Fibroblast of lung (primary cell): ENCODE measurements at regions not wholly inside any gene's neighbourhood (a gene's known extent, or its start where the extent isn't known, plus 50 kb on each side); places are given as distances from the start of the nearest gene placed in this dataset.

Experiments used
- DNase-seq, 2 donors: peaks; one replicate each; pipeline versions ENCODE4 v3.0.0 to v3.0.0-alpha.2; 2010; ENCODE audit warnings: low read depth in 2 of 2
- H2AFZ ChIP-seq: 2 replicates; pipeline ENCODE4 v1.5.1; 2012; ENCODE audit warnings: low read length, control low read depth, inconsistent platforms
- H3K27ac ChIP-seq: 2 replicates; pipeline ENCODE4 v1.5.1; 2011; ENCODE audit warnings: low read length, control low read depth; ENCODE audit not compliant: insufficient read depth
- H3K27me3 ChIP-seq: 2 replicates; pipeline ENCODE4 v1.5.1; 2011; ENCODE audit warnings: mild to moderate bottlenecking, low read length; ENCODE audit not compliant: control insufficient read depth, insufficient read depth
- H3K36me3 ChIP-seq: 2 replicates; pipeline ENCODE4 v1.5.1; 2011; ENCODE audit warnings: low read length; ENCODE audit not compliant: control insufficient read depth, insufficient read depth
- H3K4me1 ChIP-seq: 2 replicates; pipeline ENCODE4 v1.5.1; 2011; ENCODE audit warnings: low read length; ENCODE audit not compliant: control insufficient read depth, insufficient read depth; ENCODE audit errors: extremely low read depth
- H3K4me2 ChIP-seq: 2 replicates; pipeline ENCODE4 v1.5.1; 2011; ENCODE audit warnings: low read length, control low read depth; ENCODE audit not compliant: insufficient read depth; ENCODE audit errors: extremely low read depth
- H3K4me3 ChIP-seq, 4 experiments: fragments of 200-600 bp in 1 of 4; sonication (generic) in 1 of 4; replicated peaks in 1 of 4; 2 replicates each; pipeline ENCODE4 v1.5.1; 2011 to 2016; ENCODE audit warnings: low read length in 4 of 4, low read depth in 3 of 4, mild to moderate bottlenecking in 3 of 4, control low read depth in 2 of 4, inconsistent platforms in 1 of 4, mixed read lengths in 1 of 4; ENCODE audit not compliant: insufficient read depth in 1 of 4; ENCODE audit errors: control extremely low read depth in 1 of 4
- H3K79me2 ChIP-seq: 2 replicates; pipeline ENCODE4 v1.5.1; 2012; ENCODE audit warnings: mild to moderate bottlenecking, low read length, inconsistent platforms; ENCODE audit not compliant: control insufficient read depth, insufficient read depth
- H3K9ac ChIP-seq: 2 replicates; pipeline ENCODE4 v1.5.1; 2011; ENCODE audit warnings: mild to moderate bottlenecking, low read length, control low read depth; ENCODE audit not compliant: insufficient read depth
- H3K9me3 ChIP-seq: 2 replicates; pipeline ENCODE4 v1.5.1; 2012; ENCODE audit warnings: low read depth, low read length; ENCODE audit not compliant: control insufficient read depth, insufficient read depth
- H4K20me1 ChIP-seq: 2 replicates; pipeline ENCODE4 v1.5.1; 2011; ENCODE audit warnings: low read length; ENCODE audit not compliant: control insufficient read depth, insufficient read depth; ENCODE audit errors: extremely low read depth
- EZH2 ChIP-seq: IDR thresholded peaks from 2 replicates; pipeline ENCODE4 v1.5.1; 2012; ENCODE audit warnings: low read length, control low read depth, mild to moderate bottlenecking; ENCODE audit errors: missing control alignments
- TF ChIP-seq, protein P1 (sequence below), 2 donors: IDR thresholded peaks in 1 of 2; conservative IDR thresholded peaks in 1 of 2; 1 replicate in 1 of 2; 2 replicates in 1 of 2; pipeline ENCODE4 v1.5.1; 2011 to 2012; ENCODE audit warnings: low read length in 2 of 2, control low read depth in 1 of 2, inconsistent platforms in 1 of 2, low read depth in 1 of 2, mild to moderate bottlenecking in 1 of 2

DNA sequence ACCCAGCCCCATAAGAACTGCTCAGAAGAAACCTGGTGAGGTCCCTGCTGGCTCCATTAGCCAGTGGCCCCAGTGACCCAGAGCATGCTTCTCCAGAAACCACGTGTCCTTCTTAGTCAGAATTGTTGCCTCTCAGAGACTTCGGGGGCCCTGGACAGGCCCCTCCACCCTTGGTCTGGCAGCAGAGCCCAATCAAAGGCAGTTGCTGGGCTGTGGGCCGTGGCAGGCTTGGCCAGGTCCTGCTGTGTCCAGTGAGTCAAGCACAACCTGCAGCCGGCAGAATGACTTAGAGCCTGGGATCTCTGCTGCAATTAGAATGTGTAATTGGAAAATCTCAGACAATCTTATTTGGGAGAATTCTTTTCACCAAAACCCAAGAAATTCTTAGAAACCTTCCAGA, 502.0 kb upstream of the KLF4 start:
- H3K27me3 ChIP-seq = no peaks in the 10 kb centered on the region
- no peak overlapping the region for H3K4me2 ChIP-seq
- no peaks in the 10 kb centered on the region for H4K20me1 ChIP-seq
- TF ChIP-seq EZH2 = no peak
- TF ChIP-seq, protein P1, sequence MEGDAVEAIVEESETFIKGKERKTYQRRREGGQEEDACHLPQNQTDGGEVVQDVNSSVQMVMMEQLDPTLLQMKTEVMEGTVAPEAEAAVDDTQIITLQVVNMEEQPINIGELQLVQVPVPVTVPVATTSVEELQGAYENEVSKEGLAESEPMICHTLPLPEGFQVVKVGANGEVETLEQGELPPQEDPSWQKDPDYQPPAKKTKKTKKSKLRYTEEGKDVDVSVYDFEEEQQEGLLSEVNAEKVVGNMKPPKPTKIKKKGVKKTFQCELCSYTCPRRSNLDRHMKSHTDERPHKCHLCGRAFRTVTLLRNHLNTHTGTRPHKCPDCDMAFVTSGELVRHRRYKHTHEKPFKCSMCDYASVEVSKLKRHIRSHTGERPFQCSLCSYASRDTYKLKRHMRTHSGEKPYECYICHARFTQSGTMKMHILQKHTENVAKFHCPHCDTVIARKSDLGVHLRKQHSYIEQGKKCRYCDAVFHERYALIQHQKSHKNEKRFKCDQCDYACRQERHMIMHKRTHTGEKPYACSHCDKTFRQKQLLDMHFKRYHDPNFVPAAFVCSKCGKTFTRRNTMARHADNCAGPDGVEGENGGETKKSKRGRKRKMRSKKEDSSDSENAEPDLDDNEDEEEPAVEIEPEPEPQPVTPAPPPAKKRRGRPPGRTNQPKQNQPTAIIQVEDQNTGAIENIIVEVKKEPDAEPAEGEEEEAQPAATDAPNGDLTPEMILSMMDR (conservative IDR thresholded peaks at IDR 0.05 in 1 of 2, IDR thresholded peaks at IDR 0.05 in 1 of 2; ENCODE audit: low read depth in 1 of 2, low read length in 2 of 2) = no peak
- H3K9me3 ChIP-seq = no peaks in the 10 kb centered on the region
- no peaks in the 10 kb centered on the region for H3K79me2 ChIP-seq
- H3K27ac ChIP-seq = no peak overlapping the region
- H3K36me3 ChIP-seq = no peaks in the 10 kb centered on the region
- H3K4me1 ChIP-seq = no peaks in the 10 kb centered on the region
- H3K4me3 ChIP-seq = no peak overlapping the region
- DNase-seq = no peak
- H2AFZ ChIP-seq = no peak overlapping the region
- H3K9ac ChIP-seq = no peak overlapping the region

DNA sequence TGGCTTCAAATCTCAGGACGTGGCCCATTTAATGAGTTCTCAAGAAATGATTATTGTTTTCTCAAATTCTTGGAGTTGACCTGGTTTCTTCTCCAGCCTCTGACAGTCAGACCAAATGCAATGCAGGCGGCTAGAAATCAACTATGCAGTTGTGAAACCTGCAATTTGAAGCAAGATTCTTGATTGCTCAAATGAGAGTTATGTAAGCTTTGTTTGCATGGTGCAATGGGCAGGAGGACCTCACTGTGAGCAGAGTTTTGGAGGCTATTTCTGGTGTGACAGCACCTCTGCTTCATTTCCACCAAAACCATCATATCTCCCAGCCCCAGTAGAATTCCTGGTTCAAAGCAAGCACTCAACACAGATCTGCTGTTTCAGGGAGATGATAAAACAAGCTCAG, 500.0 kb upstream of the KLF4 start:
- TF ChIP-seq, protein P1 (conservative IDR thresholded peaks at IDR 0.05 in 1 of 2, IDR thresholded peaks at IDR 0.05 in 1 of 2; ENCODE audit: low read depth in 1 of 2, low read length in 2 of 2) = no peak
- no peak for TF ChIP-seq EZH2
- Histone ChIP-seq H3K36me3 (no peaks in the 10 kb centered on the region), H3K4me1 (no peaks in the 10 kb centered on the region), H4K20me1 (no peaks in the 10 kb centered on the region), H3K27ac (no peak overlapping the region), H2AFZ (no peak overlapping the region), H3K79me2 (no peaks in the 10 kb centered on the region), H3K4me2 (no peak overlapping the region), H3K27me3 (no peaks in the 10 kb centered on the region), H3K4me3 (no peak overlapping the region), H3K9ac (no peak overlapping the region), H3K9me3 (no peaks in the 10 kb centered on the region)
- DNase-seq = peak in 1 of 2 donors; percentile 33

DNA sequence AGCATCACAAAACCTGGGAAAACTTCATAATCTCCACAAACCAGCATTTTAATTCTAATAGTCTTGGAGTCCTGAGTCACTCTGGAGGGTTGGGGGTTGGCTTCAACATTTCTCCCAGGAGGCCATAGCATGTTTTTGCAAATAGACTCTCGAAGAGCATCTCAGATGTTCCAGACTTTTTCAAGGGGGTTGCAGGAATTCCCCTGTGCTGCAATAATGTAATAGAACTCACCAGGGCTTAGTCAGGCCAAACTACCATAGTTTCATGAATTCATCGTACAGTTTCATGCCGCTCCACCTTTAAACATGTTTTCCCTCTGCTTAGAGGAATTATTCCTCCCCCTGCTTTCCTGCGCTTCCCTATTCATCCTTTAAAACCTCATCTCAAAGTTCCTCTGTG, 499.5 kb upstream of the KLF4 start:
- Histone ChIP-seq H3K36me3 (no peaks in the 10 kb centered on the region), H4K20me1 (no peaks in the 10 kb centered on the region), H3K4me1 (no peaks in the 10 kb centered on the region), H3K4me3 (no peak overlapping the region), H3K79me2 (no peaks in the 10 kb centered on the region), H2AFZ (no peak overlapping the region), H3K27me3 (no peaks in the 10 kb centered on the region), H3K9ac (no peak overlapping the region), H3K4me2 (no peak overlapping the region), H3K9me3 (no peaks in the 10 kb centered on the region), H3K27ac (no peak overlapping the region)
- TF ChIP-seq, protein P1 (conservative IDR thresholded peaks at IDR 0.05 in 1 of 2, IDR thresholded peaks at IDR 0.05 in 1 of 2; ENCODE audit: low read depth in 1 of 2, low read length in 2 of 2) = no peak
- TF ChIP-seq EZH2 = no peak
- no peak for DNase-seq
